ENCODE measurements at regions not wholly inside any gene's neighbourhood (a gene's known extent, or its start where the extent isn't known, plus 50 kb on each side); places are given as distances from the start of the nearest gene placed in this dataset.

- no peaks in the 10 kb centered on the region for H3K9me2 ChIP-seq (ENCODE audit: insufficient read depth)
- H3K36me3 ChIP-seq (ENCODE audit: control insufficient read depth in 1 of 2, insufficient read depth in 2 of 2, low read length in 2 of 2) = no peaks in the 10 kb centered on the region
- no peaks in the 10 kb centered on the region for H4K20me1 ChIP-seq (ENCODE audit: insufficient read depth)
- ATAC-seq (no peak), DNase-seq (ENCODE audit: low read depth, low spot score) (no peak)
- H3K4me3 ChIP-seq (replicated peaks in 1 of 2; ENCODE audit: low read depth in 1 of 2, low read length in 2 of 2) = no peak overlapping the region
- ChIA-PET CTCF (interaction anchor here (1.3 kb wide), 1 partner anchor 13 kb away, joined by 4 read pairs; no protein-coding TSS in a partner anchor), POLR2A (interaction anchor here (1.6 kb wide), 1 partner anchor 9 kb away, joined by 3 read pairs; no protein-coding TSS in a partner anchor), RAD21 (ENCODE audit: low non-redundant PET in 1 of 2, low total read pairs in 2 of 2, uncharacterized antibody in 2 of 2, unreplicated experiment in 2 of 2) (no interaction called here)
- H3K9ac ChIP-seq (ENCODE audit: low read length) = no peak overlapping the region; the same call in 1 of the 2 replicates
- no peaks in the 10 kb centered on the region for H3K9me3 ChIP-seq (ENCODE audit: control insufficient read depth in 1 of 2, insufficient read depth in 1 of 2, low read depth in 1 of 2, low read length in 2 of 2)
- TF ChIP-seq CEBPB (IDR thresholded peaks at IDR 0.05; ENCODE audit: low read depth) (no peak), SP1 (IDR thresholded peaks at IDR 0.05; ENCODE audit: low read depth) (no peak), POLR2A (IDR thresholded peaks at IDR 0.05; ENCODE audit: borderline replicate concordance, extremely low read depth, insufficient read depth, insufficient read length) (no peak), JUND (IDR thresholded peaks at IDR 0.05) (no peak), ELF1 (IDR thresholded peaks at IDR 0.05; ENCODE audit: borderline replicate concordance, low read depth) (no peak), TCF7L2 (IDR thresholded peaks at IDR 0.05; ENCODE audit: borderline replicate concordance, extremely low read depth, insufficient read depth, insufficient read length) (no peak), SRF (IDR thresholded peaks at IDR 0.05; ENCODE audit: low read depth) (no peak), FOSL1 (IDR thresholded peaks at IDR 0.05; ENCODE audit: low read depth) (no peak), EZH2 (IDR thresholded peaks at IDR 0.05) (no peak), ZBTB33 (IDR thresholded peaks at IDR 0.05; ENCODE audit: extremely low read depth, insufficient replicate concordance, low read length) (no peak), EZH2phosphoT487 (IDR thresholded peaks at IDR 0.05; ENCODE audit: borderline replicate concordance) (no peak), SIN3A (IDR thresholded peaks at IDR 0.05; ENCODE audit: low read depth) (no peak), REST (IDR thresholded peaks at IDR 0.05; ENCODE audit: low read depth) (no peak), EGR1 (IDR thresholded peaks at IDR 0.05; ENCODE audit: low read depth) (no peak), CTCF (IDR thresholded peaks at IDR 0.05 in 2 of 3, conservative IDR thresholded peaks at IDR 0.05 in 1 of 3; ENCODE audit: borderline replicate concordance in 1 of 3, insufficient read depth in 1 of 3, low read depth in 2 of 3, low read length in 2 of 3) (no peak), RAD21 (IDR thresholded peaks at IDR 0.05; ENCODE audit: low read depth) (no peak), MAX (IDR thresholded peaks at IDR 0.05) (no peak)
- H3K4me2 ChIP-seq (ENCODE audit: low read length) = peak overlapping the region; percentile 71
- BruUV-seq (replicated peaks) = no TSS peak
- no peaks in the 10 kb centered on the region for H3K27me3 ChIP-seq (ENCODE audit: insufficient read depth, low read length)
- H3K27ac ChIP-seq (ENCODE audit: low read depth, low read length) = peak overlapping the region; percentile 75; the same call in 1 of the 2 replicates
- peaks cover 13 to 44% of the 10 kb centered on the region in 2 experiments for H3K4me1 ChIP-seq (ENCODE audit: control insufficient read depth in 1 of 2, insufficient read depth in 2 of 2, low read length in 2 of 2)
- peak overlapping the region; percentile 55 for H2AFZ ChIP-seq (ENCODE audit: low read depth, low read length, poor library complexity, severe bottlenecking)
- no peaks in the 10 kb centered on the region for H3K79me2 ChIP-seq (ENCODE audit: insufficient read depth, low read length)
- intact Hi-C loops (cut with micrococcal nuclease) = no loop called here
Observed at GRCh38 chr6:78597966-78598365, 269.4 kb upstream of the IRAK1BP1 start.
